ENCODE measurements at regions not wholly inside any gene's neighbourhood (a gene's known extent, or its start where the extent isn't known, plus 50 kb on each side); places are given as distances from the start of the nearest gene placed in this dataset.
A peak's percentile ranks its signal among the peaks of the same experiment; 100 is the strongest.

- Histone ChIP-seq H3K27ac (ENCODE audit: low read length) (no peak overlapping the region), H3K27me3 (ENCODE audit: control insufficient read depth, insufficient read depth, low read length) (no peaks in the 10 kb centered on the region), H3K9me3 (ENCODE audit: control insufficient read depth, insufficient read depth, low read length) (no peaks in the 10 kb centered on the region), H3K36me3 (ENCODE audit: control insufficient read depth, insufficient read depth, low read length) (no peaks in the 10 kb centered on the region), H3K4me1 (ENCODE audit: control insufficient read depth, insufficient read depth, low read length) (no peaks in the 10 kb centered on the region), H3K4me3 (ENCODE audit: low read length) (no peak overlapping the region)
- Mint-ChIP-seq H3K4me1 (peaks cover 14% of the 10 kb centered on the region in 2 donors), H3K27ac (no peak overlapping the region), H3K4me3 (no peak overlapping the region), H3K9me3 (no peaks in the 10 kb centered on the region), H3K27me3 (ENCODE audit: low read depth in 2 of 2) (peaks cover 0 to 14% of the 10 kb centered on the region in 2 donors), H3K36me3 (no peaks in the 10 kb centered on the region)
- intact Hi-C loops (cut with micrococcal nuclease), result no loop called here
- TF ChIP-seq CTCF (IDR thresholded peaks at IDR 0.05), result no peak
- DNase-seq (no peak), ATAC-seq (no peak)
- WGBS (ENCODE audit: insufficient coverage), result 97% methylated on average over 2 of the region's 2 CpGs
Observed at GRCh38 chr13:50149214-50149613, 134.0 kb downstream of the KCNRG start.

GRCh38 chr13:50149932-50150331 is 134.7 kb downstream of the KCNRG start:
- ATAC-seq, result no peak
- Histone ChIP-seq H3K27ac (ENCODE audit: low read length) (no peak overlapping the region), H3K27me3 (ENCODE audit: control insufficient read depth, insufficient read depth, low read length) (no peaks in the 10 kb centered on the region), H3K9me3 (ENCODE audit: control insufficient read depth, insufficient read depth, low read length) (no peaks in the 10 kb centered on the region), H3K4me3 (ENCODE audit: low read length) (no peak overlapping the region), H3K4me1 (ENCODE audit: control insufficient read depth, insufficient read depth, low read length) (no peaks in the 10 kb centered on the region), H3K36me3 (ENCODE audit: control insufficient read depth, insufficient read depth, low read length) (no peaks in the 10 kb centered on the region)
- WGBS (ENCODE audit: insufficient coverage), result 100% methylated on average over 1 of the region's 1 CpG
- no peak overlapping the region for H3K4me3 Mint-ChIP-seq
- no peak overlapping the region for H3K27ac Mint-ChIP-seq
- intact Hi-C loops (cut with micrococcal nuclease), result no loop called here
- peaks cover 0 to 14% of the 10 kb centered on the region in 2 donors for H3K27me3 Mint-ChIP-seq (ENCODE audit: low read depth in 2 of 2)
- DNase-seq, result no peak
- H3K9me3 Mint-ChIP-seq, result no peaks in the 10 kb centered on the region
- no peaks in the 10 kb centered on the region for H3K36me3 Mint-ChIP-seq
- TF ChIP-seq CTCF (IDR thresholded peaks at IDR 0.05), result no peak
- H3K4me1 Mint-ChIP-seq, result peaks cover 14% of the 10 kb centered on the region in 2 donors

- Mint-ChIP-seq H3K4me3 (peak overlapping the region; percentile 52), H3K36me3 (no peaks in the 10 kb centered on the region), H3K27me3 (ENCODE audit: low read depth in 2 of 2) (peaks cover 4 to 16% of the 10 kb centered on the region in 2 donors), H3K4me1 (peaks cover 14% of the 10 kb centered on the region in 2 donors), H3K9me3 (no peaks in the 10 kb centered on the region), H3K27ac (peak overlapping the region in 1 of 2 donors; percentile 70)
- no peak for TF ChIP-seq CTCF (IDR thresholded peaks at IDR 0.05)
- no peaks in the 10 kb centered on the region for H3K4me1 ChIP-seq (ENCODE audit: control insufficient read depth, insufficient read depth, low read length)
- intact Hi-C loops (cut with micrococcal nuclease), result no loop called here
- no peak for ATAC-seq
- 53% methylated on average over 2 of the region's 3 CpGs for WGBS (ENCODE audit: insufficient coverage)
- H3K9me3 ChIP-seq (ENCODE audit: control insufficient read depth, insufficient read depth, low read length), result no peaks in the 10 kb centered on the region
- DNase-seq, result peak in 1 of 2 donors; percentile 15
- no peak overlapping the region for H3K27ac ChIP-seq (ENCODE audit: low read length)
- H3K27me3 ChIP-seq (ENCODE audit: control insufficient read depth, insufficient read depth, low read length), result no peaks in the 10 kb centered on the region
- no peaks in the 10 kb centered on the region for H3K36me3 ChIP-seq (ENCODE audit: control insufficient read depth, insufficient read depth, low read length)
- peak overlapping the region; percentile 18 for H3K4me3 ChIP-seq (ENCODE audit: low read length)
Observed at GRCh38 chr13:50152224-50152623, 137.0 kb downstream of the KCNRG start.

- no peaks in the 10 kb centered on the region for H3K27me3 ChIP-seq (ENCODE audit: control insufficient read depth, insufficient read depth, low read length)
- DNase-seq, result no peak
- H3K36me3 Mint-ChIP-seq, result no peaks in the 10 kb centered on the region
- no peaks in the 10 kb centered on the region for H3K9me3 ChIP-seq (ENCODE audit: control insufficient read depth, insufficient read depth, low read length)
- H3K4me3 Mint-ChIP-seq, result peak overlapping the region; percentile 52
- H3K4me1 ChIP-seq (ENCODE audit: control insufficient read depth, insufficient read depth, low read length), result no peaks in the 10 kb centered on the region
- peak overlapping the region in 1 of 2 donors; percentile 70 for H3K27ac Mint-ChIP-seq
- intact Hi-C loops (cut with micrococcal nuclease), result no loop called here
- no peak overlapping the region for H3K4me3 ChIP-seq (ENCODE audit: low read length)
- H3K36me3 ChIP-seq (ENCODE audit: control insufficient read depth, insufficient read depth, low read length), result no peaks in the 10 kb centered on the region
- TF ChIP-seq CTCF (IDR thresholded peaks at IDR 0.05), result no peak
- no peaks in the 10 kb centered on the region for H3K9me3 Mint-ChIP-seq
- 70% methylated on average over 7 of the region's 7 CpGs for WGBS (ENCODE audit: insufficient coverage)
- ATAC-seq, result no peak
- no peak overlapping the region for H3K27ac ChIP-seq (ENCODE audit: low read length)
- peaks cover 14% of the 10 kb centered on the region in 2 donors for H3K4me1 Mint-ChIP-seq
- H3K27me3 Mint-ChIP-seq (ENCODE audit: low read depth in 2 of 2), result peaks cover 4 to 16% of the 10 kb centered on the region in 2 donors
Observed at GRCh38 chr13:50152655-50153309, 137.5 kb downstream of the KCNRG start.
